PC-9 (cell line): ENCODE measurements at regions not wholly inside any gene's neighbourhood (a gene's known extent, or its start where the extent isn't known, plus 50 kb on each side); places are given as distances from the start of the nearest gene placed in this dataset.

Experiments used
- CTCF ChIP-seq: fragments of 200-600 bp; sonication (generic); conservative IDR thresholded peaks from 2 replicates; pipeline ENCODE4 v1.6.1; 2017; ENCODE audit warnings: mixed run types, antibody characterized with exemption, mild to moderate bottlenecking, moderate library complexity
- EZH2 ChIP-seq: fragments of 200-600 bp; sonication (generic); IDR thresholded peaks from 2 replicates; pipeline ENCODE4 v1.8.0; 2017; ENCODE audit warnings: antibody characterized with exemption, low read depth

GRCh38 chr20:7189231-7189630 lies 421.7 kb downstream of the BMP2 start:
- TF ChIP-seq EZH2 (no peak), CTCF (no peak)
